Activated CD4-positive, alpha-beta T cell treated with anti-CD3 and anti-CD28 coated beads, Interleukin-2, Interleukin-6, amounts not matched to agents 100 ng/mL and 50 ng/mL, durations not matched to agents 16 hours and 8 hours (primary cell): ENCODE measurements at regions not wholly inside any gene's neighbourhood (a gene's known extent, or its start where the extent isn't known, plus 50 kb on each side); places are given as distances from the start of the nearest gene placed in this dataset.
"Not testable (repeated sequence)": the region's sequence is repeated elsewhere in the genome, so short reads cannot be mapped to it uniquely, and the experiment has no call there.

Experiments
- DNase-seq: peaks from one replicate; pipeline ENCODE4 v3.0.0-alpha.2; 2020

- no peak for DNase-seq
Measured at GRCh38 chr3:171915275-171915674, 72.1 kb downstream of the TMEM212 start.

GRCh38 chr3:171916888-171917287 lies 73.7 kb downstream of the TMEM212 start:
- DNase-seq: no peak

- DNase-seq: not testable (repeated sequence)
Measured at GRCh38 chr3:171922629-171923028, 79.5 kb downstream of the TMEM212 start.

- DNase-seq: not testable (repeated sequence)
Measured at GRCh38 chr3:171923668-171924067, 80.5 kb downstream of the TMEM212 start.

- not testable (repeated sequence) for DNase-seq
Measured at GRCh38 chr3:171924864-171925263, 81.7 kb downstream of the TMEM212 start.

- no peak for DNase-seq
Measured at GRCh38 chr3:171932153-171932611, 89.0 kb downstream of the TMEM212 start.

GRCh38 chr3:171933441-171933840 lies 90.3 kb downstream of the TMEM212 start:
- no peak for DNase-seq

- DNase-seq: no peak
Measured at GRCh38 chr3:171935261-171936123, 92.3 kb downstream of the TMEM212 start.

- peak; percentile 5 for DNase-seq
Measured at GRCh38 chr3:171936191-171936841, 93.2 kb downstream of the TMEM212 start.

GRCh38 chr3:171939578-171939977 lies 96.4 kb downstream of the TMEM212 start:
- DNase-seq: no peak

- no peak for DNase-seq
Measured at GRCh38 chr3:171940151-171940649, 97.1 kb downstream of the TMEM212 start.

- no peak for DNase-seq
Measured at GRCh38 chr3:171943262-171944117, 95.9 kb upstream of the FNDC3B start.

GRCh38 chr3:171944118-171945016 lies 95.0 kb upstream of the FNDC3B start:
- no peak for DNase-seq

GRCh38 chr3:171948674-171949073 lies 90.7 kb upstream of the FNDC3B start:
- no peak for DNase-seq

GRCh38 chr3:171949554-171949953 lies 89.8 kb upstream of the FNDC3B start:
- DNase-seq: no peak

GRCh38 chr3:171950373-171950772 lies 89.0 kb upstream of the FNDC3B start:
- DNase-seq: no peak

- no peak for DNase-seq
Measured at GRCh38 chr3:171951597-171951996, 87.8 kb upstream of the FNDC3B start.

- DNase-seq: no peak
Measured at GRCh38 chr3:171953301-171954022, 85.9 kb upstream of the FNDC3B start.

GRCh38 chr3:171954690-171955383 lies 84.5 kb upstream of the FNDC3B start:
- DNase-seq: no peak

- no peak for DNase-seq
Measured at GRCh38 chr3:171955598-171955997, 83.8 kb upstream of the FNDC3B start.
